ENCODE measurements at regions not wholly inside any gene's neighbourhood (a gene's known extent, or its start where the extent isn't known, plus 50 kb on each side); places are given as distances from the start of the nearest gene placed in this dataset.

DNA sequence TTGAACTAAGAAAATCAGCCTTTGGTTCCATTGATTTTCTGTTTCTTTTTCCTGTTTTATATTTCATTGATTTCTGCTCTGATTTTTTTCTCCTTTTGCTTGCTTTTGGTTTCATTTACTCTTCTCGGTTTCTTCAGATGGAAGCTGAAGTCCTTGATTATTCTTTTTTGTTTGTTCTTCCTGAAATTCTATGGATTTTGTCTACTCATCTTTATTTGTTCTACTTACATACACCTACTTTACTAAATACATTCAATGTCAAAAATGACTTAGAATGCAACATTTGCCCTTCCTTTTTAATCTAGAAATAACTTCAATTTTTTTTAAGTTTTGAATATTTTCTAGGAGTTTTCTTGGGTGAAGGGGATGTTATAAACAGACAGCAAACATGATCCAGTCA lies 612.5 kb downstream of the METTL4 start:
- DNase-seq (ENCODE audit: extremely low read depth, low read depth) = no peak
- TF ChIP-seq, protein P1, sequence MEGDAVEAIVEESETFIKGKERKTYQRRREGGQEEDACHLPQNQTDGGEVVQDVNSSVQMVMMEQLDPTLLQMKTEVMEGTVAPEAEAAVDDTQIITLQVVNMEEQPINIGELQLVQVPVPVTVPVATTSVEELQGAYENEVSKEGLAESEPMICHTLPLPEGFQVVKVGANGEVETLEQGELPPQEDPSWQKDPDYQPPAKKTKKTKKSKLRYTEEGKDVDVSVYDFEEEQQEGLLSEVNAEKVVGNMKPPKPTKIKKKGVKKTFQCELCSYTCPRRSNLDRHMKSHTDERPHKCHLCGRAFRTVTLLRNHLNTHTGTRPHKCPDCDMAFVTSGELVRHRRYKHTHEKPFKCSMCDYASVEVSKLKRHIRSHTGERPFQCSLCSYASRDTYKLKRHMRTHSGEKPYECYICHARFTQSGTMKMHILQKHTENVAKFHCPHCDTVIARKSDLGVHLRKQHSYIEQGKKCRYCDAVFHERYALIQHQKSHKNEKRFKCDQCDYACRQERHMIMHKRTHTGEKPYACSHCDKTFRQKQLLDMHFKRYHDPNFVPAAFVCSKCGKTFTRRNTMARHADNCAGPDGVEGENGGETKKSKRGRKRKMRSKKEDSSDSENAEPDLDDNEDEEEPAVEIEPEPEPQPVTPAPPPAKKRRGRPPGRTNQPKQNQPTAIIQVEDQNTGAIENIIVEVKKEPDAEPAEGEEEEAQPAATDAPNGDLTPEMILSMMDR (IDR thresholded peaks at IDR 0.05; ENCODE audit: low read depth, low read length) = no peak

- no peak for DNase-seq (ENCODE audit: extremely low read depth, low read depth)
- TF ChIP-seq, protein P1 (IDR thresholded peaks at IDR 0.05; ENCODE audit: low read depth, low read length) = no peak
Observed at GRCh38 chr18:1965016-1965415, 606.3 kb downstream of the METTL4 start.

- no peak for DNase-seq (ENCODE audit: extremely low read depth, low read depth)
- TF ChIP-seq, protein P1 (IDR thresholded peaks at IDR 0.05; ENCODE audit: low read depth, low read length) = no peak
Observed at GRCh38 chr18:1965541-1965940, 605.8 kb downstream of the METTL4 start.

DNA sequence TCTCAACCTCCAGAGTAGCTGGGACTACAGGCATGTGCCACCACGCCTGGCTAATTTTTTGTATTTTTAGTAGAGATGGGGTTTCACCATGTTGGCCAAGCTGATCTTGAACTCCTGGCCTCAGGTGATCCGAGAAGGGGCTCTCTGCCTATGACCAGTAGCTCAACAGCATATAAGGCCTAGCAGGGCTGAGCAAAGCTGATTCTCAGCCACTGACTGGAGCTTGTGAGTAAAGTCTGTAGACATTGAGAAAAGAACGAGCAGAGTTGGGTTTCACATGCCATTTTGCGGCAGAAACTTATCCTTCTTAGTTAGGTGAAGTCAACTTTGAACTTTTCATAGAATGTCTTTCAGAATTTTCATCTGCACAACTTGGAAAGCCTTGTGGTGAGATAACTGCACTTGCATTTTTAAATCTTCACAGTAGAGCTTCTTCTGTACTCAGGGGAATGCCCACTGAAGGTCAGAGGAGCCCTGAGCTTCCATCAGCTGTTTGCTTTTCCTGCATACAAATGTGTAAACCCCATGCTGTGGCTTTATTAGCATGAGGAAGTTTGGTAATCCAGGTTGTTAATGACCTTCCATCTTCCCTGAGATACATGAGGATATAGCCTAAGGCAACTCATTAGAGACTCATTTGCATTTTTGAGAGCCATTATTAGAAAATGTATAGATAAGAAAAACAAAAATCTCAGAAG lies 602.4 kb downstream of the METTL4 start:
- DNase-seq (ENCODE audit: extremely low read depth, low read depth) = no peak
- TF ChIP-seq, protein P1 (IDR thresholded peaks at IDR 0.05; ENCODE audit: low read depth, low read length) = no peak

DNA sequence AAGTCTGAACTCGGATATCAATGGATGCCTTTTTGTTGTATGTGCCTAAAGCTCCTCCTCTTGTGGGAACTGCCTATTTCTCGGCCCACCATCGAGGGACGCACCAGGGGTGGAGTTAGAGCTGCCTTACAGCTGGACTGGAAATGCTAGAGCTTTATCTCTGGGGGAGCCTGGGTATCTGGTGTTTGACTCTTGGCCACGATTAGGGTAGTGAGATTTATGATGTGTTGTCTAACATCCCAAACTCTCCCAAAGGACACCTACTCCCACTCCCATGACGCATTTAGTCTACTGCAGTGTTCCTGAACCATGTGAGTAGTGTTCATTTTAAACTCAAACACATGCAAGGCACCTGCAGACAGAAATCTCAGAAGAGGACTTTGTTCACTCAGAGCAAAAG lies 594.8 kb downstream of the METTL4 start:
- TF ChIP-seq, protein P1 (IDR thresholded peaks at IDR 0.05; ENCODE audit: low read depth, low read length) = no peak

DNA sequence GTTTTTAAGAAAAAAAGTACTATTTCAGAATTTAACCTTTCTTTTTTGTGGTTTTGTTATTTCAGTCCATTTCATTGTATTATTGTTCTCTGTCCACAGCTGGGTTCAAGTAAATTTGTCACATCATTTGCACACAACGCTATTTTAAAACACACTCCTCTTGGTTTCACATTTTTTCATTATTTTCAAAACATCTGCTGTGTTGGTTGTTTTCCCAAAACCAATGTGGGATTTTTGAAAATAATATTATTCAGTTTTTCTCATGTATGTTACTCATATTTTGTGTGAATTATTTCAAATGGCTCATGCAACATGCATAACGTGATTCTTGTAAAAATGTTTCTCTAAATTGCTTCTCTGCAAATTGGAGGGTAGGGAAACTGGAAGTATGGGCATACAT lies 589.2 kb downstream of the METTL4 start:
- DNase-seq (ENCODE audit: extremely low read depth, low read depth) = no peak
- TF ChIP-seq, protein P1 (IDR thresholded peaks at IDR 0.05; ENCODE audit: low read depth, low read length) = no peak

More for the DNA sequence above, 594.8 kb downstream of the METTL4 start:
- no peak for DNase-seq (ENCODE audit: extremely low read depth, low read depth)

GRCh38 chr18:1983746-1984515 lies 587.4 kb downstream of the METTL4 start:
- TF ChIP-seq, protein P1 (IDR thresholded peaks at IDR 0.05; ENCODE audit: low read depth, low read length) = no peak
- no peak for DNase-seq (ENCODE audit: extremely low read depth, low read depth)

Measured in AG09319 (cell line).